SK-N-SH (cell line): ENCODE measurements at regions not wholly inside any gene's neighbourhood (a gene's known extent, or its start where the extent isn't known, plus 50 kb on each side); places are given as distances from the start of the nearest gene placed in this dataset.

Experiments used
- EZH2phosphoT487 ChIP-seq: fragments of 200-600 bp; sonication (generic); IDR thresholded peaks from 2 replicates; pipeline ENCODE4 v1.6.1; 2017; ENCODE audit warnings: low read depth, mixed run types, mild to moderate bottlenecking, antibody characterized with exemption, moderate library complexity, borderline replicate concordance
- REST ChIP-seq: IDR thresholded peaks from 2 replicates; pipeline ENCODE4 v1.6.1; 2012; ENCODE audit warnings: mild to moderate bottlenecking, low read depth, low read length, moderate library complexity

- no peak for TF ChIP-seq EZH2phosphoT487
- TF ChIP-seq REST: no peak
These were observed 505.0 kb downstream of the HS3ST4 start for GRCh38 chr16:26196802-26197201.
